ENCODE measurements at regions not wholly inside any gene's neighbourhood (a gene's known extent, or its start where the extent isn't known, plus 50 kb on each side); places are given as distances from the start of the nearest gene placed in this dataset.

- TF ChIP-seq, protein P1, sequence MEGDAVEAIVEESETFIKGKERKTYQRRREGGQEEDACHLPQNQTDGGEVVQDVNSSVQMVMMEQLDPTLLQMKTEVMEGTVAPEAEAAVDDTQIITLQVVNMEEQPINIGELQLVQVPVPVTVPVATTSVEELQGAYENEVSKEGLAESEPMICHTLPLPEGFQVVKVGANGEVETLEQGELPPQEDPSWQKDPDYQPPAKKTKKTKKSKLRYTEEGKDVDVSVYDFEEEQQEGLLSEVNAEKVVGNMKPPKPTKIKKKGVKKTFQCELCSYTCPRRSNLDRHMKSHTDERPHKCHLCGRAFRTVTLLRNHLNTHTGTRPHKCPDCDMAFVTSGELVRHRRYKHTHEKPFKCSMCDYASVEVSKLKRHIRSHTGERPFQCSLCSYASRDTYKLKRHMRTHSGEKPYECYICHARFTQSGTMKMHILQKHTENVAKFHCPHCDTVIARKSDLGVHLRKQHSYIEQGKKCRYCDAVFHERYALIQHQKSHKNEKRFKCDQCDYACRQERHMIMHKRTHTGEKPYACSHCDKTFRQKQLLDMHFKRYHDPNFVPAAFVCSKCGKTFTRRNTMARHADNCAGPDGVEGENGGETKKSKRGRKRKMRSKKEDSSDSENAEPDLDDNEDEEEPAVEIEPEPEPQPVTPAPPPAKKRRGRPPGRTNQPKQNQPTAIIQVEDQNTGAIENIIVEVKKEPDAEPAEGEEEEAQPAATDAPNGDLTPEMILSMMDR (IDR thresholded peaks at IDR 0.05; ENCODE audit: low read depth, low read length) = no peak
- TF ChIP-seq EZH2phosphoT487 (IDR thresholded peaks at IDR 0.05; ENCODE audit: low read depth) = no peak
These were observed 555.1 kb upstream of the FRG1 start for GRCh38 chr4:189385579-189385978.
